Liver (tissue), 8 donors: ENCODE measurements at regions not wholly inside any gene's neighbourhood (a gene's known extent, or its start where the extent isn't known, plus 50 kb on each side); places are given as distances from the start of the nearest gene placed in this dataset.

ENCODE experiments used
- DNase-seq: peaks from one replicate; pipeline ENCODE4 v3.0.0-alpha.2; 2017; ENCODE audit warnings: low spot score
- H3K27ac ChIP-seq, 2 donors: one replicate each; pipeline ENCODE4 v1.7.0; 2013; ENCODE audit warnings: inconsistent platforms in 2 of 2, low read length in 2 of 2, control low read depth in 1 of 2, low read depth in 1 of 2, mild to moderate bottlenecking in 1 of 2
- H3K27me3 ChIP-seq, 4 donors: one replicate each; pipeline versions ENCODE4 v1.6.1 to v1.7.0; 2013; ENCODE audit warnings: low read length in 3 of 4, inconsistent platforms in 1 of 4, mild to moderate bottlenecking in 1 of 4, moderate library complexity in 1 of 4; ENCODE audit not compliant: control insufficient read depth in 4 of 4, insufficient read depth in 4 of 4
- H3K36me3 ChIP-seq, 4 donors: one replicate each; pipeline versions ENCODE4 v1.6.1 to v1.7.0; 2013; ENCODE audit warnings: low read length in 3 of 4, mild to moderate bottlenecking in 3 of 4, low read depth in 1 of 4, moderate library complexity in 1 of 4; ENCODE audit not compliant: control insufficient read depth in 4 of 4, insufficient read depth in 3 of 4
- H3K4me1 ChIP-seq, 4 donors: one replicate each; pipeline versions ENCODE4 v1.6.1 to v1.7.0; 2013; ENCODE audit warnings: low read length in 3 of 4, mild to moderate bottlenecking in 3 of 4, moderate library complexity in 1 of 4; ENCODE audit not compliant: control insufficient read depth in 4 of 4, insufficient read depth in 4 of 4
- H3K4me3 ChIP-seq, 3 donors: one replicate each; pipeline versions ENCODE4 v1.6.1 to v1.7.0; 2013; ENCODE audit warnings: low read length in 3 of 3, control low read depth in 1 of 3, low read depth in 1 of 3, mild to moderate bottlenecking in 1 of 3
- H3K9ac ChIP-seq, 2 donors: one replicate each; pipeline ENCODE4 v1.7.0; 2013; ENCODE audit warnings: low read length in 2 of 2, mild to moderate bottlenecking in 2 of 2, moderate library complexity in 2 of 2, control low read depth in 1 of 2, low read depth in 1 of 2
- H3K9me3 ChIP-seq, 4 donors: one replicate each; pipeline versions ENCODE4 v1.6.1 to v1.7.0; 2013; ENCODE audit warnings: low read length in 3 of 4; ENCODE audit not compliant: control insufficient read depth in 4 of 4
- EGR1 ChIP-seq, 2 donors: IDR thresholded peaks; 2 replicates each; pipeline ENCODE4 v1.6.1; 2016 to 2018; ENCODE audit warnings: antibody characterized with exemption in 2 of 2, low read depth in 2 of 2
- FOXA1 ChIP-seq: IDR thresholded peaks from 2 replicates; pipeline ENCODE4 v1.6.1; 2016; ENCODE audit warnings: antibody characterized with exemption
- FOXA2 ChIP-seq: IDR thresholded peaks from 2 replicates; pipeline ENCODE4 v1.6.1; 2016; ENCODE audit warnings: antibody characterized with exemption
- GABPA ChIP-seq, 2 donors: IDR thresholded peaks in 1 of 2; conservative IDR thresholded peaks in 1 of 2; 2 replicates each; pipeline ENCODE4 v1.6.1; 2016; ENCODE audit warnings: antibody characterized with exemption in 2 of 2, mild to moderate bottlenecking in 1 of 2, moderate library complexity in 1 of 2
- JUND ChIP-seq, 2 donors: IDR thresholded peaks; 2 replicates each; pipeline ENCODE4 v1.6.1; 2016; ENCODE audit warnings: antibody characterized with exemption in 2 of 2
- NR2F2 ChIP-seq: IDR thresholded peaks from 2 replicates; pipeline ENCODE4 v1.6.1; 2016; ENCODE audit warnings: antibody characterized with exemption
- RAD21 ChIP-seq, 2 donors: IDR thresholded peaks; 2 replicates each; pipeline ENCODE4 v1.6.1; 2016; ENCODE audit warnings: antibody characterized with exemption in 2 of 2, mild to moderate bottlenecking in 2 of 2
- RXRA ChIP-seq, 2 donors: IDR thresholded peaks; 2 replicates each; pipeline ENCODE4 v1.6.1; 2017 to 2018; ENCODE audit warnings: antibody characterized with exemption in 2 of 2, mild to moderate bottlenecking in 1 of 2
- TAF1 ChIP-seq: conservative IDR thresholded peaks from 2 replicates; pipeline ENCODE4 v1.6.1; 2016; ENCODE audit warnings: antibody characterized with exemption, mild to moderate bottlenecking
- WGBS: extraction: QIAGEN DNeasy Blood & Tissue Kit; methylation state at CpG from one replicate; pipeline ENCODE4 v1.1.7; 2013; 5-methylcytosine and 5-hydroxymethylcytosine counted together
- TF ChIP-seq, protein P1 (sequence below): fragments of 150-350 bp; IDR thresholded peaks from 2 replicates; pipeline ENCODE4 v1.5.1; 2017; ENCODE audit warnings: improper control_type of control experiment, low read depth, low read length; ENCODE audit not compliant: missing input control
- TF ChIP-seq, protein P2 (sequence below): IDR thresholded peaks from 2 replicates; pipeline ENCODE4 v1.6.1; 2016; ENCODE audit warnings: antibody characterized with exemption
- TF ChIP-seq, protein P3 (sequence below): IDR thresholded peaks from 2 replicates; pipeline ENCODE4 v1.6.1; 2016; ENCODE audit warnings: antibody characterized with exemption
- TF ChIP-seq, protein P4 (sequence below): IDR thresholded peaks from 2 replicates; pipeline ENCODE4 v1.6.1; 2016; ENCODE audit warnings: antibody characterized with exemption, mild to moderate bottlenecking
- TF ChIP-seq, protein P5 (sequence below): IDR thresholded peaks from 2 replicates; pipeline ENCODE4 v1.6.1; 2016; ENCODE audit warnings: antibody characterized with exemption
- donor health status: healthy.
- donor health status: healthy.
- donor health status: healthy.
- donor health status: healthy.
- donor health status: healthy.

DNA sequence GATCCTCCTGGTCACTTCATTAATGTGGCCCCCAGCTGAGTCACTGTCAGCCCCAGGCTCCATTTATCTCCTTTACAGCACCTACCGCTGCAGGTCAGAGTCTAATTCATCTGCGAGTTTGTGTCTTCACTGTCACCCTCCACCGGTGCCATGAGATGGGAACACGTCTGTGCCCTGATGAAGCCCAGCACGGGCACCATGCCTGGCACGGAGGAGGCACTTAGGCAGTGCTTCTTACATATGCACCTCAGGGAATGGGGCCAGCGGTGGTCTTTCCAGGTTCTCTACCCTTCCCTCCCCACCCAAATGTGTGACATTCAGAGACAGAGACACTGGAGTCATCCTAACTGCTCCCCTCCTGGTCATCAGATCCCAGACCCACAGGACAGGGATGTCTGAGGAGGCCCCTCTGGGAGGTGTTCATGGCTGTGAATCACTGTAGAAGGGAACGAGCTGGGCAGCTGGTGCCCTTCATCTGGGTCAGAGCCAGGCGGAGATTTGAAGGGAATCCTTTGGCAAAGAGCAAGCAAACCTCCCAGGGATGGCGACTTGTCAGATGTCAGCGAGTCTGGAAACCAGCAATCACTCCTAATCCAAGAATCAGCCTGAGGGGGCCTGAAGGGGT is 364.6 kb downstream of the PREX1 start (continued):
- TF ChIP-seq, protein P1, sequence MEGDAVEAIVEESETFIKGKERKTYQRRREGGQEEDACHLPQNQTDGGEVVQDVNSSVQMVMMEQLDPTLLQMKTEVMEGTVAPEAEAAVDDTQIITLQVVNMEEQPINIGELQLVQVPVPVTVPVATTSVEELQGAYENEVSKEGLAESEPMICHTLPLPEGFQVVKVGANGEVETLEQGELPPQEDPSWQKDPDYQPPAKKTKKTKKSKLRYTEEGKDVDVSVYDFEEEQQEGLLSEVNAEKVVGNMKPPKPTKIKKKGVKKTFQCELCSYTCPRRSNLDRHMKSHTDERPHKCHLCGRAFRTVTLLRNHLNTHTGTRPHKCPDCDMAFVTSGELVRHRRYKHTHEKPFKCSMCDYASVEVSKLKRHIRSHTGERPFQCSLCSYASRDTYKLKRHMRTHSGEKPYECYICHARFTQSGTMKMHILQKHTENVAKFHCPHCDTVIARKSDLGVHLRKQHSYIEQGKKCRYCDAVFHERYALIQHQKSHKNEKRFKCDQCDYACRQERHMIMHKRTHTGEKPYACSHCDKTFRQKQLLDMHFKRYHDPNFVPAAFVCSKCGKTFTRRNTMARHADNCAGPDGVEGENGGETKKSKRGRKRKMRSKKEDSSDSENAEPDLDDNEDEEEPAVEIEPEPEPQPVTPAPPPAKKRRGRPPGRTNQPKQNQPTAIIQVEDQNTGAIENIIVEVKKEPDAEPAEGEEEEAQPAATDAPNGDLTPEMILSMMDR: no peak

DNA sequence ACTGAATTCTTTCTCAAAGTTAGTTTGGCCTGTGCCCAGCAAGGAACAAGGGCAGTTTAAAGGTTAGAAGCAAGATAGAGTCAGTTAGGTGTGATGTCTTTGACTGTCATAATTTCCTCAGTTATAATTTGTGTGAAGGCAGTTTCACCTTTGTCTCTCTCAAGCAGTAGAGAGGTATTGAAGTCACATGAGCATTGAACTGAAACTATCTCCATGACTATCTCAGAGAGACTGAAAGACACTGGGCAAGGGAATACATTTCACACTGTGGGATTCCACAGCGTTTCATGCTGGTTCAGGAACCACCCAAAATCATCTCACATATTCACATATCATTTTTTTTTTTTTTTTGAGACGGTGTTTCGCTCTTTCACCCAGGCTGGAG is 366.1 kb downstream of the PREX1 start:
- DNase-seq: no peak
- Histone ChIP-seq H3K9ac (no peak overlapping the region), H3K9me3 (no peaks in the 10 kb centered on the region), H3K27ac (no peak overlapping the region), H3K4me3 (no peak overlapping the region), H3K27me3 (no peaks in the 10 kb centered on the region), H3K36me3 (no peaks in the 10 kb centered on the region), H3K4me1 (no peaks in the 10 kb centered on the region)
- TF ChIP-seq, protein P2, sequence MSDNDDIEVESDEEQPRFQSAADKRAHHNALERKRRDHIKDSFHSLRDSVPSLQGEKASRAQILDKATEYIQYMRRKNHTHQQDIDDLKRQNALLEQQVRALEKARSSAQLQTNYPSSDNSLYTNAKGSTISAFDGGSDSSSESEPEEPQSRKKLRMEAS: no peak
- no peak for TF ChIP-seq EGR1 (IDR thresholded peaks at IDR 0.05; ENCODE audit: low read depth in 2 of 2)
- TF ChIP-seq, protein P3, sequence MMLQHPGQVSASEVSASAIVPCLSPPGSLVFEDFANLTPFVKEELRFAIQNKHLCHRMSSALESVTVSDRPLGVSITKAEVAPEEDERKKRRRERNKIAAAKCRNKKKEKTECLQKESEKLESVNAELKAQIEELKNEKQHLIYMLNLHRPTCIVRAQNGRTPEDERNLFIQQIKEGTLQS: no peak
- no peak for TF ChIP-seq GABPA (IDR thresholded peaks at IDR 0.05 in 1 of 2, conservative IDR thresholded peaks at IDR 0.05 in 1 of 2)
- no peak for TF ChIP-seq RAD21 (IDR thresholded peaks at IDR 0.05)
- no peak for TF ChIP-seq FOXA1
- TF ChIP-seq, protein P1: no peak
- WGBS: 85% methylated on average over 3 of the region's 3 CpGs

DNA sequence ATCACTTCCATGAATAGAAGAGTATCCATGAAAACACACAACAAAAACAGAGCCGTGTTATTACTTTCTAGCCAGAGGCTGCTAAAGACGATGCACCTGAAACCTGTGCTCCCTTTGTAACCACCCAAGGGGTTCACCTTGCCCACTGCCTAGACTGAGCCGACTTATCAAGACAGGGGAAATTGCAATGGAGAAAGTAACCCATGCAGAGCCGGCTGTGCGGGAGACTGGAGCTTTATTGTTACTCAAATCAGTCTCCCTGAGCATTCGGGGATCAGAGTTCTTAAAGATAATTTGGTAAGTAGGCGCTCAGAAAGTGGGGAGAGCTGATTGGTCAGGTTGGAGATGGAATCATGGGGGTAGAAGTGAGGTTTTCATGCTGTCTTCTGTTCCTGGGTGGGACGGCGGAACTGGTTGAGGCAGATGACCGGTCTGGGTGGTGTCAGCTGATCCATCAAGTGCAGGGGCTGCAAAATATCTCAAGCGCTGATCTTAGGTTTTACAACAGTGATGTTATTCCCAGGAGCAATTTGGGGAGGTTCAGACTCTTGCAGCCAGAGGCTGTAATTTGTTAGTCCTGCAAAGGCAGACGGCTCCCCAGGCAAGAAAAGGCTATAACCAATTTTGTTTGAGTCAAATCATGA is 366.6 kb downstream of the PREX1 start:
- H3K36me3 ChIP-seq: no peaks in the 10 kb centered on the region
- no peak for DNase-seq
- no peaks in the 10 kb centered on the region for H3K27me3 ChIP-seq
- no peaks in the 10 kb centered on the region for H3K9me3 ChIP-seq
- WGBS: 56% methylated on average over 12 of the region's 12 CpGs
- no peaks in the 10 kb centered on the region for H3K4me1 ChIP-seq
- no peak overlapping the region for H3K9ac ChIP-seq
- H3K4me3 ChIP-seq: no peak overlapping the region
- no peak overlapping the region for H3K27ac ChIP-seq
- TF ChIP-seq TAF1: no peak
- TF ChIP-seq JUND (IDR thresholded peaks at IDR 0.05): no peak
- TF ChIP-seq, protein P2: no peak
- no peak for TF ChIP-seq RXRA (IDR thresholded peaks at IDR 0.05)
- TF ChIP-seq, protein P4, sequence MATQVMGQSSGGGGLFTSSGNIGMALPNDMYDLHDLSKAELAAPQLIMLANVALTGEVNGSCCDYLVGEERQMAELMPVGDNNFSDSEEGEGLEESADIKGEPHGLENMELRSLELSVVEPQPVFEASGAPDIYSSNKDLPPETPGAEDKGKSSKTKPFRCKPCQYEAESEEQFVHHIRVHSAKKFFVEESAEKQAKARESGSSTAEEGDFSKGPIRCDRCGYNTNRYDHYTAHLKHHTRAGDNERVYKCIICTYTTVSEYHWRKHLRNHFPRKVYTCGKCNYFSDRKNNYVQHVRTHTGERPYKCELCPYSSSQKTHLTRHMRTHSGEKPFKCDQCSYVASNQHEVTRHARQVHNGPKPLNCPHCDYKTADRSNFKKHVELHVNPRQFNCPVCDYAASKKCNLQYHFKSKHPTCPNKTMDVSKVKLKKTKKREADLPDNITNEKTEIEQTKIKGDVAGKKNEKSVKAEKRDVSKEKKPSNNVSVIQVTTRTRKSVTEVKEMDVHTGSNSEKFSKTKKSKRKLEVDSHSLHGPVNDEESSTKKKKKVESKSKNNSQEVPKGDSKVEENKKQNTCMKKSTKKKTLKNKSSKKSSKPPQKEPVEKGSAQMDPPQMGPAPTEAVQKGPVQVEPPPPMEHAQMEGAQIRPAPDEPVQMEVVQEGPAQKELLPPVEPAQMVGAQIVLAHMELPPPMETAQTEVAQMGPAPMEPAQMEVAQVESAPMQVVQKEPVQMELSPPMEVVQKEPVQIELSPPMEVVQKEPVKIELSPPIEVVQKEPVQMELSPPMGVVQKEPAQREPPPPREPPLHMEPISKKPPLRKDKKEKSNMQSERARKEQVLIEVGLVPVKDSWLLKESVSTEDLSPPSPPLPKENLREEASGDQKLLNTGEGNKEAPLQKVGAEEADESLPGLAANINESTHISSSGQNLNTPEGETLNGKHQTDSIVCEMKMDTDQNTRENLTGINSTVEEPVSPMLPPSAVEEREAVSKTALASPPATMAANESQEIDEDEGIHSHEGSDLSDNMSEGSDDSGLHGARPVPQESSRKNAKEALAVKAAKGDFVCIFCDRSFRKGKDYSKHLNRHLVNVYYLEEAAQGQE: no peak
- TF ChIP-seq, protein P1: no peak
- no peak for TF ChIP-seq EGR1 (IDR thresholded peaks at IDR 0.05; ENCODE audit: low read depth in 2 of 2)
- TF ChIP-seq FOXA1: no peak
- TF ChIP-seq, protein P3: no peak
- TF ChIP-seq, protein P5, sequence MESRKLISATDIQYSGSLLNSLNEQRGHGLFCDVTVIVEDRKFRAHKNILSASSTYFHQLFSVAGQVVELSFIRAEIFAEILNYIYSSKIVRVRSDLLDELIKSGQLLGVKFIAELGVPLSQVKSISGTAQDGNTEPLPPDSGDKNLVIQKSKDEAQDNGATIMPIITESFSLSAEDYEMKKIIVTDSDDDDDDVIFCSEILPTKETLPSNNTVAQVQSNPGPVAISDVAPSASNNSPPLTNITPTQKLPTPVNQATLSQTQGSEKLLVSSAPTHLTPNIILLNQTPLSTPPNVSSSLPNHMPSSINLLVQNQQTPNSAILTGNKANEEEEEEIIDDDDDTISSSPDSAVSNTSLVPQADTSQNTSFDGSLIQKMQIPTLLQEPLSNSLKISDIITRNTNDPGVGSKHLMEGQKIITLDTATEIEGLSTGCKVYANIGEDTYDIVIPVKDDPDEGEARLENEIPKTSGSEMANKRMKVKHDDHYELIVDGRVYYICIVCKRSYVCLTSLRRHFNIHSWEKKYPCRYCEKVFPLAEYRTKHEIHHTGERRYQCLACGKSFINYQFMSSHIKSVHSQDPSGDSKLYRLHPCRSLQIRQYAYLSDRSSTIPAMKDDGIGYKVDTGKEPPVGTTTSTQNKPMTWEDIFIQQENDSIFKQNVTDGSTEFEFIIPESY: no peak
- no peak for TF ChIP-seq RAD21 (IDR thresholded peaks at IDR 0.05)
- TF ChIP-seq NR2F2: no peak
- no peak for TF ChIP-seq FOXA2
- no peak for TF ChIP-seq GABPA (IDR thresholded peaks at IDR 0.05 in 1 of 2, conservative IDR thresholded peaks at IDR 0.05 in 1 of 2)
